H7 (cell line): ENCODE measurements at regions not wholly inside any gene's neighbourhood (a gene's known extent, or its start where the extent isn't known, plus 50 kb on each side); places are given as distances from the start of the nearest gene placed in this dataset.

Source experiments
- DNase-seq: peaks from one replicate; pipeline ENCODE4 v3.0.0; 2012
- H3K27me3 ChIP-seq: 2 replicates; pipeline ENCODE4 v1.6.0; 2011; ENCODE audit warnings: mild to moderate bottlenecking, low read length; ENCODE audit not compliant: control insufficient read depth, insufficient read depth
- H3K36me3 ChIP-seq: replicated peaks from 2 replicates; pipeline ENCODE4 v1.5.1; 2011; ENCODE audit warnings: low read length; ENCODE audit not compliant: control insufficient read depth, insufficient read depth
- H3K4me3 ChIP-seq: 2 replicates; pipeline ENCODE4 v1.5.1; 2011; ENCODE audit warnings: low read depth, mild to moderate bottlenecking, control low read depth, low read length, moderate library complexity; ENCODE audit not compliant: insufficient read depth

GRCh38 chr11:79973721-79974617, 533.1 kb upstream of the TENM4 start:
- H3K4me3 ChIP-seq = no peak overlapping the region
- H3K27me3 ChIP-seq = no peaks in the 10 kb centered on the region
- H3K36me3 ChIP-seq = no peaks in the 10 kb centered on the region
- peak; percentile 1 for DNase-seq

- Histone ChIP-seq H3K4me3 (no peak overlapping the region), H3K27me3 (no peaks in the 10 kb centered on the region), H3K36me3 (no peaks in the 10 kb centered on the region)
- DNase-seq = no peak
Measured at GRCh38 chr11:79971255-79971654, 530.4 kb upstream of the TENM4 start.

- no peak for DNase-seq
- Histone ChIP-seq H3K4me3 (no peak overlapping the region), H3K27me3 (no peaks in the 10 kb centered on the region), H3K36me3 (no peaks in the 10 kb centered on the region)
Measured at GRCh38 chr11:79966592-79966991, 525.8 kb upstream of the TENM4 start.

- no peak overlapping the region for H3K4me3 ChIP-seq
- no peaks in the 10 kb centered on the region for H3K27me3 ChIP-seq
- no peak for DNase-seq
- H3K36me3 ChIP-seq = no peaks in the 10 kb centered on the region
Measured at GRCh38 chr11:79963856-79964645, 523.2 kb upstream of the TENM4 start.

- H3K36me3 ChIP-seq = no peaks in the 10 kb centered on the region
- H3K4me3 ChIP-seq = no peak overlapping the region
- no peaks in the 10 kb centered on the region for H3K27me3 ChIP-seq
- no peak for DNase-seq
Measured at GRCh38 chr11:79960461-79960860, 519.6 kb upstream of the TENM4 start.

GRCh38 chr11:79959318-79959717, 518.5 kb upstream of the TENM4 start:
- Histone ChIP-seq H3K27me3 (no peaks in the 10 kb centered on the region), H3K4me3 (no peak overlapping the region), H3K36me3 (no peaks in the 10 kb centered on the region)
- no peak for DNase-seq

- H3K4me3 ChIP-seq = no peak overlapping the region
- no peaks in the 10 kb centered on the region for H3K27me3 ChIP-seq
- H3K36me3 ChIP-seq = no peaks in the 10 kb centered on the region
- no peak for DNase-seq
Measured at GRCh38 chr11:79957702-79958101, 516.9 kb upstream of the TENM4 start.

- Histone ChIP-seq H3K4me3 (no peak overlapping the region), H3K27me3 (no peaks in the 10 kb centered on the region), H3K36me3 (no peaks in the 10 kb centered on the region)
- no peak for DNase-seq
Measured at GRCh38 chr11:79956061-79956460, 515.2 kb upstream of the TENM4 start.

GRCh38 chr11:79953629-79954028, 512.8 kb upstream of the TENM4 start:
- no peak overlapping the region for H3K4me3 ChIP-seq
- H3K36me3 ChIP-seq = no peaks in the 10 kb centered on the region
- no peak for DNase-seq
- H3K27me3 ChIP-seq = no peaks in the 10 kb centered on the region

- DNase-seq = no peak
- Histone ChIP-seq H3K36me3 (no peaks in the 10 kb centered on the region), H3K27me3 (no peaks in the 10 kb centered on the region), H3K4me3 (no peak overlapping the region)
Measured at GRCh38 chr11:79950741-79951140, 509.9 kb upstream of the TENM4 start.

- DNase-seq = peak; percentile 1
- no peaks in the 10 kb centered on the region for H3K27me3 ChIP-seq
Measured at GRCh38 chr11:79950172-79950571, 509.3 kb upstream of the TENM4 start.

GRCh38 chr11:79949574-79949973, 508.7 kb upstream of the TENM4 start:
- DNase-seq = no peak
- Histone ChIP-seq H3K36me3 (no peaks in the 10 kb centered on the region), H3K27me3 (no peaks in the 10 kb centered on the region), H3K4me3 (no peak overlapping the region)

More at GRCh38 chr11:79950172-79950571, 509.3 kb upstream of the TENM4 start:
- Histone ChIP-seq H3K36me3 (no peaks in the 10 kb centered on the region), H3K4me3 (no peak overlapping the region)

GRCh38 chr11:79942646-79943045, 501.8 kb upstream of the TENM4 start:
- Histone ChIP-seq H3K27me3 (no peaks in the 10 kb centered on the region), H3K36me3 (no peaks in the 10 kb centered on the region), H3K4me3 (no peak overlapping the region)
- DNase-seq = no peak

- DNase-seq = no peak
- H3K27me3 ChIP-seq = no peaks in the 10 kb centered on the region
- no peak overlapping the region for H3K4me3 ChIP-seq
- H3K36me3 ChIP-seq = no peaks in the 10 kb centered on the region
Measured at GRCh38 chr11:79942090-79942489, 501.3 kb upstream of the TENM4 start.
